Dermis microvascular lymphatic vessel endothelial cell (primary cell): ENCODE measurements at regions not wholly inside any gene's neighbourhood (a gene's known extent, or its start where the extent isn't known, plus 50 kb on each side); places are given as distances from the start of the nearest gene placed in this dataset.
"Not testable (repeated sequence)": the region's sequence is repeated elsewhere in the genome, so short reads cannot be mapped to it uniquely, and the experiment has no call there.

Experiments used
- DNase-seq, 2 donors: peaks; one replicate each; pipeline versions ENCODE4 v3.0.0 to v3.0.0-alpha.2; 2010; ENCODE audit warnings: low read depth in 2 of 2

DNA sequence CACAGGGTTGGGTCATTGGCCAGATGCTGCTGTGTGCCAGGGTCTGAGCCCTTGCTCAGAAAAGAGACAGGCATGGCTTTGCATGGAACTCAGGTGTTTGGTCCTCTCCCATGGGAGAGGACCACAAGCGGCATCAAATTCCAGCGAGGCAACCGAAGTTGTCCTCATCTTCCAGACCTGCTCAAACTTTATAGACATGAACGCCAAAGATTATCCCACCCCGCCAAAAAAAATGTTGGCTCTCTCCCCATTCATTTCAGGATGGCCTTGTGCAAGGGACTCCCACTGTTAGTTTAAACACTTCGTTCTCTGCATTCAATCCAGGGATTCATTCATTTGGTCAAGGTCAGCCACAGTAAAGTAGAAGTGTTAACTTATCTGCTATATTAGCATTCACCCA, 360.8 kb upstream of the ZFHX3 start:
- DNase-seq = no peak

DNA sequence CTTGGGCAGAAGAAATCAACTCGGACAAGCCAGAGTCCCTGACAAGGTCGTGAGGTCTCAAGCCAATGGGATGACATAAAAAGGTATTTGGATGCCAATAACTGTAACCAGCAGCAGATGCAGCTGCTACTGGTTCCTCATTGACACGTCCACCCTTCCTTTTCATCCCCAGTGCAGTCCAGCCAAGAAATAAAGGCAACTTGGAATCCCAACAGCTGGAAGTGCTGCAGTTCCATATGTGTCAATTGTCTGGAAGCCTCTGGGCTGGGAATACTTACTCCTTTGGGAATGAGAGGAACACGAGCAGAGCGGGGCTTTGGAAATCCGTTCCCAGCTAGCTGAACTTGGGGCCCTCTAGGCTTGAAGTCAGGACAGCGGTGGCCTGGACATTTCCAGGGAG, 360.4 kb upstream of the ZFHX3 start:
- no peak for DNase-seq

DNA sequence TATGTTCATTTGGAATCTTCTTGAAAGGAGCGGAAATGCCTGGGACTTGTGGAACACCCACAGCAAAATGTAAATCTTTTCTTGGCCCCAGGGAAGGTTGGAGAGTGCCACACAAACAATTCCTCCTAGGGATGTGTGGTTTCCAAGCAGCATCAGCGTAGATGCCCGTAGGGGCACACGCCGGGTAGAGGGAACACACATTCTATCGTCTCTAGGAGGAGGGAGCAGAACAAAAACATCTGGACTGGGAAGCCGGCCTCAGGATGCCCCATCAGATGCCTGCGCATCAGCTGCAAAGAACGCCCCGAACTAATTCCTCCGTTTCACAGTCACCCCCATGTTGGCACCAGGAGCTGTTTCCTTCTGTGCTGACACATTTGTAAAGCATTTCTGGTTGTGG, 357.9 kb upstream of the ZFHX3 start:
- no peak for DNase-seq

DNA sequence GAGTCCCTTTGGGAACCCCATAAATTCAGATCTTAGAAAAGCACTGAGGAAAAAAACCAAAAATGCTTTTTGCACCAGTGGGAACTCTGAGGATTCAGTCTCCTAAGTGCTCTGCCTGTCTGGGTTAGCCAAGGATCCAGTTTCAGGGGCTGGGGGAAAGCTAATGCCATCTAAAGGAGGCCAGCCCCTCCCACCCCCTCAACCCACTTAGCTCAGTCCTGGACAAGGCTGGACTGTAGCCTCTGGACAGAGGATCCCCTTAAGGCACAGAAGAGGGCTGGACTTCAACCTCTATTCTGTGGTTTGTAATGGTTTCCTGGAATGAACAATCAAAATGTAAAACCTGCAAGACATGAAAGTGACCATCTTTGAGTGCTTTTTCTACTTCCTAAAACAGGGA, 356.1 kb upstream of the ZFHX3 start:
- no peak for DNase-seq

DNA sequence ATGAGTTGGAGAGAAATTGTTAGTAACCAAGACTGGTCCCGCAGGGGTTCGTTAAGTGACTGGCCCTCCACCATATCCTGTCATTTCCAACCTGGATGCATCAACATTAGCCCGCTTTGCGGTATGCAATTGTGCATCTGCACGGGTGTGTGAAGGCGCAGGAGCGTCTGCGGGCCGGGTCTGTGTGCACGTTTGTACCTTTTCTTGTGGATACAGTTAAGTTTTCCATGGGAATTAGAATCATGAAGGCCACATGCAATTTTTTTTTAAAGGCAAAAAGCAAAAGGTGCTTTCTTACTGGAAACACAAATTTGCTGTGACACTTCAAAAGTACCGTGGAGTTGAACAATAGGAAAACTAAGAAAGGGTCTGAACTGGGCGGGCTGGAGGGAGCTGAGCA, 355.4 kb upstream of the ZFHX3 start:
- no peak for DNase-seq

DNA sequence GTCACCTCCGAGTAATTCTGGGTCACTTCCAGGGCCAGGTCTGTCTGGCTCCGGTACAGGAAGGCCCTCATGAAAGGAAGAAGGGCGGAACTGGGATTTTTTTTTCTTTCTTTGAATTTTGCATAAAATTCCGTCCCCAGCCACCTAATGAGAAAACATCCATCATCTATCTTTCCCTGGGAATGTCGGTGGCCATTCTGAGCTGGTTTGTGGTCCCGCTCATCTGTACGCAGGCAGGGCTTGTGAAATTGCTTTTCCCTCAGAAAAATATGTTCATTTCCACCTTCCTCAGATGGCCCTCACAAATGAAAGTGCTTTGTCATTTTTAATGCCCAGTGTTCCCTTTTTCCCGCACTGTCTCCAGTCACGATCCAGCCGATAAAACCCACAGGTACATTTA, 353.0 kb upstream of the ZFHX3 start:
- DNase-seq = no peak

DNA sequence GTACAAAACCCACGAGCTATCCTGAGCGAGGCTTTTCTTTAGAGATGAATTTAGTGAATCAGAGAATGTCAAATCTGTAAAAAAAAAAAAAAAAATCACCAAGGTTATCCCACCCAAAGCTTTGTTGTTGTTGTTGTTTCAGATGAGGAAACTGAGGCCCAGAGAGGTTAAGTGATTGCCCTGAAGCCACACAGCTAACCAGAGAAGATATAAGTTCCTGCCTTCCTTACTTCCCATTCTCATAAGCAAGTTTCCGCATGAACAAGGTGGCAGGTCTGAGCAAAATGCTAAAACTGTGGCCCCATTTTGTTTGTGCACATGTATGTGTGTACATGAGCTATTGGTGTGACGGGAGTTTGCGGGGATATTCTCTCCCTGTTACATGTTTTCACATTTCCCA, 352.1 kb upstream of the ZFHX3 start:
- DNase-seq = no peak

DNA sequence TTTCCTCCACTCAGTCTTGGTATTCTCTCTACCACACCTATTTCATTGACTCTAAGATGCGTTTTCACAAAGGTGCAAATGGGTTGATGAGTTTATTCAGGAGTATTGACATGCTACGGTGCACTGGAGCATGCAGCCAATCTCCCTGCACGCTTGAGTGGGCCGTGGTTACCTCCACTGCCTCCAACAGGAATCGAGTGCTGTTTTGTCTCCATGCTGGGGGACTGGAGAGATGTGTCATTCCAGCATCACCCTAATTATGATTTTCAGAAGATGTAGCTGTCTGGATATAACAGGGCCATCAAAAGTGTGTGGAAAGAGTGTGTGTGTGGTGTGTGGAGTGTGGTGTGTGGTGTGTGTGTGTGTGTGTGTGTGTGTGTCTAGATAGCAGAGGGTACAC, 351.6 kb upstream of the ZFHX3 start:
- DNase-seq = no peak

DNA sequence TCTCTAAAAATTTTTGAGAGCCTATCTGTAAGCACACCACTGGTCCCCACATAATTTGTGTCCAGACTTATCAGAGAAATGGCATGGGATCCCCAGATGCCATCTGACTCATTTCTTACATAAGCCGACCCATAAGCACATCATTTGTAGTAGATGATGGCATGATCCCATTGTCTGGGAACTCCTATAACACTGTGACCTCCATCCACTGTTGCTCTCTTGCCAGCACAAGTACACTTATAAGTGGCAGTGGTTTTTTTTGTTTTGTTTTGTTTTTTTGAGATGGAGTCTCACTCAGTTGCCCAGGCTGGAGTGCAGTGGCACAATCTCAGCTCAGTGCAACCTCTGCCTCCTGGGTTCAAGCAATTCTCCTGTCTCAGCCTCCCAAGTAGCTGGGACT, 350.7 kb upstream of the ZFHX3 start:
- DNase-seq = not testable (repeated sequence)

DNA sequence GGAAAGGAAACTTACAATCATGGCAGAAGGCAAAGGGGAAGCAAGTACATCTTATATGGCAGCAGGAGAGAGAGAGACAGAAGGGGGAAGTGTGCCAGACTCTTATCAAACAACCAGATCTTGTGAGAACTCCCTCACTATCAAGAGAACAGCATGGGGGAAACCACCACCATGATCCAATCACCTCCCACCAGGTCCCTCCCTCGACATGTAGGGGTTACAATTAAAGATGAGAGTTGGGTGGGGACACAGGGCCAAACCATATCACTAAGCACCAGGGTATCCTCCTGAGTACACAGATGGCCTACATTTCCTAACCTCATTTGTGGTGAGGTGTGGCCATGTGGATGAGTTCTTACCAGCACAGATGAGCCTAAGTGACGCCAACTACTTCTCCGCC, 348.6 kb upstream of the ZFHX3 start:
- DNase-seq = no peak

DNA sequence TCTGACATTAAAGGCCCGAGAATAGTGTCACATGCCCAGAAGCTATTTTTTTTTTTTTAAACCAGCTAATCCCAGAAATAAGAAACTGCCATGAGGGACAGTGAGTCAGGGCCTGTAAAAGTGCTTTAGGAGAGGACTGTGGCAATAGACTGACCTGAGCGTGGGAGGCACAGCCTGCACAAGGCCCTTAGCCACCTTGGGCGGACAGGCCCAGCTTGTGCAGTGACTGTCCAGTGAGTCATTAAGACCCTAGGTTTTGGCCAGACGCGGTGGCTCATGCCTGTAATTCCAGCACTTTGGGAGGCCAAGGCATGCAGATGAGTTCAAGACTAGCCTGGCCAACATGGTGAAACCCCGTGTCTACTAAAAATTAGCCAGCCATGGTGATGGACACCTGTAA, 343.0 kb upstream of the ZFHX3 start:
- no peak for DNase-seq

DNA sequence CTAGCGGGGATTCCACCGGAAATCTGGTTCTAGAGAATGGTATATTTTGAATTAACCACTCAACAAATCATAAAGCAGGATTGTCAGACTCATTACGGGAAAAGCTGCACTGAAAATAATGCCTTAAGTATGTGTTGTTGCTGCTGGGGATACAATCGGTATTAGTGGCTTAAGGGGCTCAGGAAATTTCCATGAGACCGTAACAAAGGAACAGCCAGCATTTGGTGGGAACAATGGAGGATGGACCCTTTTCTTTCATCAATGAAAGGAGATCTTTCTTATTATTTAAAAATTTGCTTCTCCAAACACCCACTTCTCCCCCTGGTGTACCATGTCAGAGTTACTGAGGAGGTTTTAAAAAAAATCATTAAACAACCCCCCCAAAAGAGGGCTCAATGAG, 342.6 kb upstream of the ZFHX3 start:
- no peak for DNase-seq

DNA sequence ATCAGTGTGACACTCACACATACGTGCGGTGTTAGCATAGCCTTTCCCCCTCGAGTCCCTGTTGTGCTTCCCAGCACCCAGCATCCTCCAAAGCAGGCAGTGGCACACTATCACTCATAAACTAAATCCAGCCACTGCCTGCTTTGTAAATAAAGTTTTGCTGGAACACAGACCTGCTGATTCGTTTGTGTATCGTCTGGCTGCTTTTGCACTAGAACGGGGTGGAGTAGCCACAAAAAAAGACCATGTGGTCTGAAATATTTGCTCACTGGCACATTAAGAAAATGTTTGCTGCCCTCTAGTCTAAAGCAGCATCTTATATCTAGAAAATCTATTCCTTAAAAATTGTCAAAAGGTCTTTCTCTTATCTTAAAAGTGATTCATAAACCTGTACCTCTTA, 341.2 kb upstream of the ZFHX3 start:
- no peak for DNase-seq

DNA sequence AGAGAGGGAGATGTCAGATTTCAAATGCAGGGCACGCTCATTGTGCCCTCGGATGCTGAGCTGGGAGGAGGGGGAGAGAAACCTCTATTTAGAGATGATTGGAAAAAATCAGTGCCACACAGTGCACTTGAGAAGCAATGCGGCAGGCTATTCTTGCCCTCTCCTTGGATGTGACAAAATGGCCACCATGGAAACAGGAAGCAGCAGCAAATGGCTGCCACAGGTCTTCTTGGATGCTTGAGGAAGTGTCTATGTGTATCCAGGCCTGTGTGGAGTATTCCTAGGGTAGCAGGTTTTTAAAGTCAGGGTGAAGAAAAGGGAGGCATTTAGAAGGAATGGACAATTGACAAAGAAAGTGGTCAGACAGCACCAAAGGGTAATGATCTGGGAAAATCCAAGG, 340.1 kb upstream of the ZFHX3 start:
- no peak for DNase-seq

DNA sequence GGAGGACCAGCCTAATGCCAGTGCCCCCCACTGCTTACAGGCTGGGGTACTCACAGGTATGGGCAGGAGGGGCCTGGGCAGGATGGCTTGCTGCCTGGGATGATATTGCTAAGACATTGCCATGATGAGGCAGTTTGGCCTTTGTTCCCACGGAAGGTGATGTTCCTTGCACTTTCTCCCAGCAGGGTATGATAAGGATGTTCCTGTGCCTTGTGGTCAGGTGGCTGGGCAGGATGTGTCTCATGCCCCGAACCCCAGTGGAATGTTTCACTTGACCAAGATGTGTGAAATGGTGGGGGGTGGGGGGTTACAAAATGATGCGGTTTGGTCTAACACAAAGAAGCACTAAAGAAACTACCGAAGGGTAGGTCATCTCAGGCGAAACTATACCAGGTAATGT, 337.8 kb upstream of the ZFHX3 start:
- DNase-seq = no peak

DNA sequence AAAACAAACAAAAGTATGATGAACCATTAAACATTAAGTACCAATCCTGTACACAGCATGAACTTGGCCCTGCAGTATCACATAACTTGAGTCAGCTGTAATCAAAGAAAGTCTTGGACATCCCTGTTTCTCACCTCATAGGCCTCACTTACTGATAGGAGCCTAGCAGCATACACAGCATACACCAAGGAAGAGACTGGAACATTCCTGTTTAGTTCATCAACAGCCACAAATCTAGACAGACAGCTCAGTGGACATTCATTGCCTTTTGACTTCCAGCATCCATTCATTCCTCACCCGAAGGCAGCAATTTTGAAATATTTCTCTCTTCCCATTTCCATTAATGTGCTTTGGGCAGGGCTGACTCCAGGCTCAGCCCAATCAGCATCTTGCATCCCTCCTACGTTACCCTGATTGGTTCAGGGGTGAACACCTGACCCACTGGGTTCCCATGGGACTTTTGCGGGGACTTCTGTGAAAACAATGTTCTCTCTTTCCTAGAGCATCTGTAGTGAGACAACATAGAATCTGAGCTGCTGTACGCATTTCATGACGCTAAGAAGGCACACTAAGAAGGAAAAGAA, 336.7 kb upstream of the ZFHX3 start:
- no peak for DNase-seq

DNA sequence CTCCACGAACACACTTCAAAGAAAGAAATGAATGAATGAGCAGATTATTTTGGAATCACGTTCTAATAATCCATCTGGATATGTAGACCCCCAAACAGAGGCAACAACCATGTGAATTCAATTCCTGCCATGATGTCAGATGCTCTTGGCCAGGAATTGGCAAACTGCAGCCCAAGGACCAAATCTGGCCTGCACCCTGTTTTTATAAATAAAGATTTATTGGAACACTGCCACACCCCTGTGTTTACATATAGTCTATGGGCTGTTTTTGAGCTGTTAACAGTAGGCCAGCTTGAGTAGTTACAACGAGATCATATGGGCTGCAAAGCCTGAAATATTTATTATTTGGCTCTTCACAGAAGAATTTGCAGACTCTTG, 336.0 kb upstream of the ZFHX3 start:
- DNase-seq = no peak

DNA sequence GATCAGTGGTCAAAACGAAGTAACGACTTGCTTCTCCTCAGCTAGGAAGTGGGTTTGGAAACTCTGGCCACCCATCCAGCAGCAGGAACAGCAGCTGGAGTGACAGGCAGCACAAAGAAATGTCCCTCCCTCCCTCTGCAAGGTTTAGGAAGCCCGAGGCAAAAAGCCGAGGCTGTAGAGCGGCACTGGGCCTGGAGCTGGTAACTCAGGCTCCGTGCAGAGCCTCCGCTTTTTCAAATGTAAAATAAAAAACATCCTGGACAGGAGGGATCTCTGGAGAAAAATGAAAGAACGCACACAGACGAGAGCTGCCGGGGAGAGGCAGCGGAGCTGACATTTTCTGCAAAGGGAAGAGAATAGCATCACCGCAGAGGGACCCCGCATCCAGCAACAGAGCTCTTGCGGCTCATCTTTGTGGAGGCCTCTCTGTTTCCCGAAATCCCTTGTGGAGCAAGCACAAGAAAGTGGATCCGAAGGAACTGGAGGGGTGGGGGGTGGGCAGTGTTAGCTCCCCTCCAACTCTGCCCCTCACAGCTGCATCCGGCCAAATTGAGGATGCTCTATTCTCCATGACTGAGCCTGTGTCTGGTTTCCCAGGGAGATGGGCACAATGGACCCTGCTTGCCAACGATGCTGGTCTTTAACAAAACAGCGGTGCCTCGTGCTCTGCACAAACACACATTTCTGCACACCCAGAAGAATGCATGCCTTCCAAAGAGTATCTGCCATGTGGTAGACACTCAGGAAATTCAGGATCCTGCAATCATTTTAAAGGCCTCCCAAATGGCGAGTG, 335.5 kb upstream of the ZFHX3 start:
- no peak for DNase-seq

DNA sequence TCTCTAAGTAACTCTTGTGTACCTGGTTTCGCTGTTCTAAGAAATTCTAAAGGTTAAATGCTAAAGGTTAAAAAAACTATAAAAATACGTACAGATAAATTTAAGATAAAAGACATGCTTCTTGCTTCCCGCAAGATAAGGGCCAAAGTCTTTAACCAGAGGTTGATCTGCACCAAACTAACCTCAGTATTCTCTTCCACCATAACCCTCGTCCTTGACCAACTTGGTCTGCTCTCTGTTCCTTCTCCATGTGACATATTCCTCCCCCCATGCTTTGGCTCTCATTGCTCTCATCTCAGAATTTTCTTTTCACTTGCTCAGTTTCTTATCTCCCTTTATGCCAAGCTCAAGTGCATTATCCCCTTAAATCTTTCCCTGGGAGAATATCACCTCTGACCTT, 330.5 kb upstream of the ZFHX3 start:
- DNase-seq = no peak

DNA sequence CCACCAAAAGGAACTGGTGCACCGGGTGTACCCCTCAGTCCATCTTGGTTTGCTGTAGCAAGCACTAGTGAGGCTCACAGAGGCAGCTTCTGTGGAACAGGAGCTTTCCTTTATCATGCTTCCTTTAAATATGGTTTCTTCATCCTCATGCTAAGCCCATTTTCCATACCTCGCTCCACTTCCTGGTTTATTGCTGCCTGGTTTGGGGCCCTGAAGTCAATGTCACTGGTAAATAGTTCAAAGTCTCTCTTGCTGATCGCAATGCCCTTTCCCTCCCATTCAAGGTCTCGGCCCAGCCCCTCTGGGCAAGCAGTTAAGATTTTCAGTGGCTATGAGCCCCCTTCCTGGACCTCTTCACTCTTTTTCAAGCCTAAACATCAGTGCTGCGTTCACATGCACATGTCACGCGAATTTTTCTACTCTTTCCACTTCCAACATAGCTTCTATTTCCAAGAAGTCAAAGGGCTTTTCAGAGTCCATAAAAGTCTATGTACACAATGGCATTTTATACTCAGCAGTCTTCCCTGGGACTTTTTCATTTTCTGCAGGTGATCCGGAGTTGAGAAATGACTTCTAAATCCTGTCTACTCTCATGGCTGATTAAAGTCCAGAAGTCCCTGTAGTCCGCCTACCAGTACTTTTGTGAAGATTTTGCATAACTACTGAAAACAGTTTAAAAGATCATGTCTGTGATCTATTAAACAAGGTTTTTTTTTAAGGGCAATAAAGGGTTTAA, 323.8 kb upstream of the ZFHX3 start:
- DNase-seq = no peak

DNA sequence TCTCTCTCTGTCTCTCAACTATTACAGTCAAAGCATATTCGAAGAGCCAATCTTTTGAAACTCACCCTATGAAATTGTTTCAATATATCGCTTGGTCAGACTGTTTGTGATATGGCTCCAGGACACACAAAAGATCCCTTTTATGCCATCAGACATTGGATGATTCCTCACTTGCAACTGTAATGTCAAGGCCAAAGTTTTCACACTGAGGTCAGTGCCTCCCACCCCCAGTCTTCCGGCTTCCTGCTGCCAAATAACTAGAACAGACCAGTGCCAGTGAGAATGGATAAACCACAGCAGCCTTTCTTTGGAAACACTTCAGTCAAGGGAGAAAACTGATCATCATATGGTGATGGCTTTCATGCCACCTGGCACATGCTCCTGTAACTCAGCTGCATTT, 321.9 kb upstream of the ZFHX3 start:
- DNase-seq = no peak

DNA sequence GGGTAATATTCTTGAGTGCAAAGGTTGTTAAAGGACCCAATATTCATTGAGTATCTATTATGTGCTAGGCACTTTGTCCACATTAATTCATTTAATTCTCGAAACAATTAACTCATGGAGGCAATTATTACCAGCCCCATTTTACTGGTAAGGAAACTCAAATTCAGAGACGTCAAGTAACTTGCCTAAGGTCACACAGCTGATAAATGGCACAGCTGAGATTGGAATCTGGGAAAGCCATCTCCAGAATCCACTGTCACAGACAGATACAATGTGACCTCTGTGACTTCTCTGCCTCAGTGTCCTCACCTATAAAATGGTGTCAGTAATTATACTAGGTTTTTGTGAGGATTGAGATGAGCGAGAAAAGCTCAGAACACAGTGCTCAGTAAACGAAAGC, 320.8 kb upstream of the ZFHX3 start:
- no peak for DNase-seq

DNA sequence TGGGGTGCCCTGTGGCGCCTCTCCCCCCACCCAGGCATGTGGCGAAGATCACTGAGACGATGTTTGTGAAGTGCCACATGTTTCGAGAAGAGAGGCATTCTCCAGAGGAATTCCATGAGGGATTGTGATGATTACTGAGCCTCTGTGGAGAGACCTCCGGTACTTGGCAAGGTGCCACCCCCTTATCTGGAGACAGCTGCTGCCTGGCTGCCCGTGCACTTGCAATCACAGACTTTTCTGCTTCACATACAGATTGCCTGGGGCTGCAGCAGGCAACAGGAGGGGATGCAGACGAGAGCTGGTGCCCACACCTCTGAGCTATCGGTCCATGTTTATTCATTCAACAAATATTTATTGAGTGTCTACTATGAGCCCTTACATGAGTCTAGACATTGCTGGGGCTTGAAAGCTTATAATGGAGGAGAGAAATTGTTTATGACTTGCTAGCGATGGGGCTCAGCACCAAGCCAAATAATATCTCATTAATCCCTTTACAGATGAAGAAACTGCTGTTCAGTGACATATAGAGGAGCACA, 317.2 kb upstream of the ZFHX3 start:
- DNase-seq = no peak
